HCT116 (cell line): ENCODE measurements at regions not wholly inside any gene's neighbourhood (a gene's known extent, or its start where the extent isn't known, plus 50 kb on each side); places are given as distances from the start of the nearest gene placed in this dataset.

Experiments used
- ATF3 ChIP-seq: IDR thresholded peaks from 2 replicates; pipeline ENCODE4 v1.6.1; 2012
- CTCF ChIP-seq, 3 experiments: fragments of 200-600 bp in 1 of 3; sonication (generic) in 1 of 3; IDR thresholded peaks in 2 of 3; conservative IDR thresholded peaks in 1 of 3; 2 replicates each; pipeline ENCODE4 v1.5.1; 2012 to 2017; ENCODE audit warnings: low read depth in 2 of 3, low read length in 2 of 3, antibody characterized with exemption in 1 of 3, borderline replicate concordance in 1 of 3, control low read depth in 1 of 3, mild to moderate bottlenecking in 1 of 3, mixed read lengths in 1 of 3, mixed run types in 1 of 3, moderate library complexity in 1 of 3; ENCODE audit not compliant: insufficient read depth in 1 of 3
- EGR1 ChIP-seq: IDR thresholded peaks from 2 replicates; pipeline ENCODE4 v1.6.1; 2012; ENCODE audit warnings: low read depth
- EZH2 ChIP-seq: fragments of 200-600 bp; sonication (generic); IDR thresholded peaks from 2 replicates; pipeline ENCODE4 v1.6.1; 2017; ENCODE audit warnings: antibody characterized with exemption, mixed run types
- EZH2phosphoT487 ChIP-seq: fragments of 200-600 bp; IDR thresholded peaks from 2 replicates; pipeline ENCODE4 v1.6.1; 2018; ENCODE audit warnings: antibody characterized with exemption, borderline replicate concordance
- JUND ChIP-seq: IDR thresholded peaks from 2 replicates; pipeline ENCODE4 v1.6.1; 2012
- POLR2A ChIP-seq: IDR thresholded peaks from 2 replicates; pipeline ENCODE4 v1.7.0; 2011; ENCODE audit warnings: borderline replicate concordance; ENCODE audit not compliant: insufficient read depth, insufficient read length; ENCODE audit errors: extremely low read depth
- POLR2AphosphoS5 ChIP-seq: IDR thresholded peaks from 2 replicates; pipeline ENCODE4 v1.6.1; 2011; ENCODE audit warnings: mild to moderate bottlenecking, low read depth, low read length, moderate library complexity
- RAD21 ChIP-seq: IDR thresholded peaks from 2 replicates; pipeline ENCODE4 v1.6.1; 2012; ENCODE audit warnings: low read depth, mild to moderate bottlenecking
- SIN3A ChIP-seq: IDR thresholded peaks from 2 replicates; pipeline ENCODE4 v1.6.1; 2012; ENCODE audit warnings: low read depth
- YY1 ChIP-seq: IDR thresholded peaks from 2 replicates; pipeline ENCODE4 v1.6.1; 2011; ENCODE audit warnings: low read length, low read depth, moderate library complexity, mild to moderate bottlenecking; ENCODE audit not compliant: insufficient replicate concordance; ENCODE audit errors: extremely low read depth
- TF ChIP-seq, protein P1 (sequence below): IDR thresholded peaks from 2 replicates; pipeline ENCODE4 v1.6.1; 2012; ENCODE audit warnings: low read depth
- TF ChIP-seq, protein P2 (sequence below): IDR thresholded peaks from 2 replicates; pipeline ENCODE4 v1.6.1; 2012

DNA sequence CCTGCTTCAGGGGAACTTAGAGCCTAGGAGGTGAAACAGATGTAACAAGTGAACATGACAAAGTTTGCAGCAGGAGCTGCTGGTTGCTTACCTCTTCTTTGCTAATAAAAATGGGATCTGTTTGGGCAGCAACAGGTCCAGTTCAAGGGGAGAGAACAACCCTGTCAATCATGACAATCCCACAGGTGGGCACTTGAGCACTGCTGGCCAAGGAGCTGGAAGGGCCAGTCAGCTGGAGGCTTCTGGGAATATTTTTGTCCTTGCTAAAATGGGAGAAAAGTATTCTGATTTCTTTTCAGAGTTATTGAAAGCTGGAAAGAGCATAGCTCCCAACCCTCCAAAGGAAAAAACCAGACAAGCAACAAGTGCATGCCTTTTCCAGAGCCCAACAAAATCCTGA, 477.7 kb upstream of the SULF2 start:
- no peak for TF ChIP-seq POLR2AphosphoS5
- no peak for TF ChIP-seq POLR2A
- no peak for TF ChIP-seq EZH2
- TF ChIP-seq CTCF (IDR thresholded peaks at IDR 0.05 in 2 of 3, conservative IDR thresholded peaks at IDR 0.05 in 1 of 3; ENCODE audit: borderline replicate concordance in 1 of 3, insufficient read depth in 1 of 3, low read depth in 2 of 3, low read length in 2 of 3) = no peak
- no peak for TF ChIP-seq SIN3A
- TF ChIP-seq RAD21 = no peak
- TF ChIP-seq JUND = no peak
- no peak for TF ChIP-seq EZH2phosphoT487
- no peak for TF ChIP-seq ATF3
- TF ChIP-seq YY1 = no peak
- TF ChIP-seq EGR1 = no peak
- TF ChIP-seq, protein P1, sequence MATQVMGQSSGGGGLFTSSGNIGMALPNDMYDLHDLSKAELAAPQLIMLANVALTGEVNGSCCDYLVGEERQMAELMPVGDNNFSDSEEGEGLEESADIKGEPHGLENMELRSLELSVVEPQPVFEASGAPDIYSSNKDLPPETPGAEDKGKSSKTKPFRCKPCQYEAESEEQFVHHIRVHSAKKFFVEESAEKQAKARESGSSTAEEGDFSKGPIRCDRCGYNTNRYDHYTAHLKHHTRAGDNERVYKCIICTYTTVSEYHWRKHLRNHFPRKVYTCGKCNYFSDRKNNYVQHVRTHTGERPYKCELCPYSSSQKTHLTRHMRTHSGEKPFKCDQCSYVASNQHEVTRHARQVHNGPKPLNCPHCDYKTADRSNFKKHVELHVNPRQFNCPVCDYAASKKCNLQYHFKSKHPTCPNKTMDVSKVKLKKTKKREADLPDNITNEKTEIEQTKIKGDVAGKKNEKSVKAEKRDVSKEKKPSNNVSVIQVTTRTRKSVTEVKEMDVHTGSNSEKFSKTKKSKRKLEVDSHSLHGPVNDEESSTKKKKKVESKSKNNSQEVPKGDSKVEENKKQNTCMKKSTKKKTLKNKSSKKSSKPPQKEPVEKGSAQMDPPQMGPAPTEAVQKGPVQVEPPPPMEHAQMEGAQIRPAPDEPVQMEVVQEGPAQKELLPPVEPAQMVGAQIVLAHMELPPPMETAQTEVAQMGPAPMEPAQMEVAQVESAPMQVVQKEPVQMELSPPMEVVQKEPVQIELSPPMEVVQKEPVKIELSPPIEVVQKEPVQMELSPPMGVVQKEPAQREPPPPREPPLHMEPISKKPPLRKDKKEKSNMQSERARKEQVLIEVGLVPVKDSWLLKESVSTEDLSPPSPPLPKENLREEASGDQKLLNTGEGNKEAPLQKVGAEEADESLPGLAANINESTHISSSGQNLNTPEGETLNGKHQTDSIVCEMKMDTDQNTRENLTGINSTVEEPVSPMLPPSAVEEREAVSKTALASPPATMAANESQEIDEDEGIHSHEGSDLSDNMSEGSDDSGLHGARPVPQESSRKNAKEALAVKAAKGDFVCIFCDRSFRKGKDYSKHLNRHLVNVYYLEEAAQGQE = no peak
- TF ChIP-seq, protein P2, sequence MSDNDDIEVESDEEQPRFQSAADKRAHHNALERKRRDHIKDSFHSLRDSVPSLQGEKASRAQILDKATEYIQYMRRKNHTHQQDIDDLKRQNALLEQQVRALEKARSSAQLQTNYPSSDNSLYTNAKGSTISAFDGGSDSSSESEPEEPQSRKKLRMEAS = no peak
